ENCODE measurements at regions not wholly inside any gene's neighbourhood (a gene's known extent, or its start where the extent isn't known, plus 50 kb on each side); places are given as distances from the start of the nearest gene placed in this dataset.
A peak's percentile ranks its signal among the peaks of the same experiment; 100 is the strongest.
"Not testable (repeated sequence)": the region's sequence is repeated elsewhere in the genome, so short reads cannot be mapped to it uniquely, and the experiment has no call there.

DNA sequence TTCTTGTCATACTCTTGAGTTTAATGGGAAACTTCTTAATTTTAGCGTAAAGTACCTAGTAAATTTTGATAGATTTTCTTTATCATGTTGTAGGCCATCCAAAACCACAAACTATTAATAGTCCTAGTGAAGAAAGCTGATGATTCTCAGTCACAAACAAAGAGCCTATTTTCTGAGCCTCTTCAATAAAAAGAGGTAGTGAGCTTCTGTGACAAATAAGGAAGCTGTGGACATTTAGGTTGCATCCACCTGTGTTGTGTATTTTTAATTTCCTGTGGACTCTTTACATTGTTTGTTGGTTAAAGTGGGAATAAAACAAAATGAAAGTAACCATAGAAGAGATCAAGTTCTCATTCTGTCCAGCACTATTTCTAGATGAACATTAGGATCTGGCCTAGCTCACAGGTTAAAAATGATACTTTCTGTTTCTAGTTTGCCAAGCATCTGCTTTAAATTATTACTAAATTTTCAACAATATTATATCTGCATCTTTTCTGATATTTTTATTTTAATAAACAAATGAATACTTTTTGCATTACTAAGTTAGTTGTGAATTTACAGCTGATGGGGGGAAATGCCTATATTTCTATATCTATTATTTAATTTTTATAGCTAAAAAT, 702.2 kb upstream of the ADGRL4 start:
- no peak for FAIRE-seq

DNA sequence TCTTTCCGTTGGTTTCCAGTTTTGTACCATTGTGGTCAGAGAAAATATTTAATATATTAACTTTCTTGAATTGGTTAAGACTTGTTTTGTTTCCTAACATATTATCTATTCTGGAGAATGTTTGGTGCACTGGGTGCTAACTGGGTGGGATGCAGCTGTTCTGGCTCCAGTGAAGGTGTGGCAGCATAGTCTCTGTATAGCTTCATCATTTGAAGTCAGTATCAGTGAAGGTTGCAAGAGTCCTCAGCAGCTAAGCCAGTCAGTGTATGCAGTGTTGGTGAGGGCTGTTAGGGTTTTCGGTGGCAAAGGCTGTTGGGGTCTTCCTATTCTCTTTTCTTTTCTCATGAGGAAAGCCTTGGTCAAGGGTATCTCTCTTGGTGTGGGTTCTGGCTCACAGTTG, 698.7 kb upstream of the ADGRL4 start:
- no peak for FAIRE-seq

DNA sequence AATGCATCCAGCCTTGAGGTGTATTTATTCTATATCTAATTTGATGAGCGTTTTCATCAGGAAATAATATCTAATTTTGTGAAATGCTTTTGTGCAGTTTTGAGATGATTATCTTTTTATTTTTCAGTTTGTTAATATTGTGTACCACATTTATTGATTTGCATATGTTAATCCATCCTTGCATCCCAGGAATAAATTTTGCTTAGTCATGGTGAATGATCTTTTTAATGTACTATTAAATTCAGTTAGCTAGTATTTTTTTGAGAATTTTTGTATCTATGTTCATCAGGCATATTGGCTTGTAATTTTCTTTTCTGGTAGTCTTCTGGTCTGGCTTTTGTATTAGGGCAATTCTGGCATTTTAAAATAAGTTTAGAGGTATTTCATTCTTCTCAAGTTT, 697.5 kb upstream of the ADGRL4 start:
- no peak for FAIRE-seq

DNA sequence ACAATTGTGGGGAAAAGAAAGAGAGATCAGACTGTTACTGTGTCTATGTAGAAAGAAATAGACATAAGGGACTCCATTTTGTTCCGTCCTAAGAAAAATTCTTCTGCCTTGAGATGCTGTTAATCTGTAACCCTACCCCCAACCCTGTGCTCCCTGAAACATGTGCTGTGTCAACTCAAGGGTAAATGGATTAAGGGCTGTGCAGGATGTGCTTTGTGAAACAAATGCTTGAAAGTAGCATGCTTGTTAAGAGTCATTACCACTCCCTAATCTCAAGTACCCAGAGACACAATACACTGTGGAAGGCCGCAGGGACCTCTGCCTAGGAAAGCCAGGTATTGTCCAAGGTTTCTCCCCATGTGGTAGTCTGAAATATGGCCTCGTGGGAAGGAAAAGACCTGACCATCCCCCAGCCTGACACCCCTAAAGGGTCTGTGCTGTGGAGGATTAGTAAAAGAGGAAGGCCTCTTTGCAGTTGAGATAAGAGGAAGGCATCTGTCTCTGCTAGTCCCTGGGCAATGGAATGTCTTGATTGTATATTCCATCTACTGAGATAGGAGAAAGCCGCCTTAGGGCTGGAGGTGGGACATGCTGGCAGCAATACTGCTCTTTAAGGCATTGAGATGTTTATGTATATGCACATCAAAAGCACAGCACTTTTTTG, 695.9 kb upstream of the ADGRL4 start:
- FAIRE-seq: not testable (repeated sequence)

DNA sequence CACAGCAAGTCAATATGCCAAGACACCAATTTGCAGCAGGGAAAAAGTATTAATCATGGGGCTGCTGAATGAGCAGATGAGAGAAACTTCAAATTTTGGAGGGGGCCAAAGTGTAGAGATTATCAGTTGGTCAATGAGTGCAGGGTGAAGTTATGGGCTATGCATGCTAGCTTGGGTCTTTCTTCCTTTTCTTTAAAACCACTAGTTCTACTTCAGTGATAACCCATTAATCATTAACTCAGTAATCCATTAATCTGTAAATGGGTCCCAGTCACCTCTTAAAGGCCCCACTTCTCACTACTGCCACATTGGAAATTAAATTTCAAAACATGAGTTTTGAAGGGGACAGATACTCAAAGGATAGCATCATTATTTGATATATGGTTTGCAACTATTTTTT, 688.6 kb upstream of the ADGRL4 start:
- FAIRE-seq: no peak

DNA sequence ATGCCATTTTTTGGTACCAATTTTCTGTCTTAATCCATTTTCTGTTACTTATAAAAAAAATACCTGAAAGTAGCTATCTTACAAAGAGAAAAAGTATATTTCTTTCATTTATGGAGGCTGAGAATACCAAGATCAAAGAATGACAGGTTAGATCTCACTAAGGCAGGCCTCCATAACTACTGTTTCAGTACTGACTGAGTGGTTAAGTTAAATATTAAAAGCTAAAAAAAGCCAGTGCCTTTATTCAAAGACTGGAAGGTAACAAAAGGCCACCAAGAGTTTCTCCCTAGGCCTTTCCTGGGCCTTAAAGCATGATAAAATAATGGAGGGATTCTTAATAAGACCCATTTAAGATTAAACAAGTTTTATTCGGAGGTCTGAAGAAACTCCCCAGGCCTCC, 687.7 kb upstream of the ADGRL4 start:
- FAIRE-seq: no peak

DNA sequence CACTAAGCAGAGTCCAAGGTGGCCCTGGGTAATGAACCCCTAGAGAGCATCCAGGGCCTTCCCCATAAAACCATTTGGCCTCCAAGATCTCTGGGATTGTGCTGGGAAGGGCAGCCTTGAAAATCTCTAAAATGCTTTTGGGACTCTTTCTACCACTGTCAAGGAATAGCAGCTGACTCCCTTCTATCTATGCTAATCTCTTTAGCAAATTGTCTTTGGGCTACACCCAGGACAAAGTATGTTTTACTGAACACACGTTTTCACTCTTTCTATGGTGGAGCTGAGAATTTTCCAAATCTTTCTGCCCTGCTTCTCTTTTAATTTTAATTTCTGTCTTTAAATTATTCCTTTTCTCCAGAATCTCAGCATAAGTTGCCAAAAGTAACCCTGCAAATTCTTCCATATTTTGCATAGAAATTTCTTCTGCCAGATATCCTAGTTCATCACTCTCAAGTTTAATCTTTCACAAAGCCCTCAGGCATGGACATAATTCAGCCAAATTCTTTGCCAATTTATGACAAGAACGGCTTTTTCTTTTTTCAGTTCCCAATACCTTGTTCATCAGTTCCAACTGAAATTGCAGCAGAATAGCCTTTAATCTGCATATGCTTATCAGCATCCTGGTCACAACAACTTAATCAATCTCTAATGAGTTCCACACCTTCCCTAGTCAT, 687.0 kb upstream of the ADGRL4 start:
- no peak for FAIRE-seq

DNA sequence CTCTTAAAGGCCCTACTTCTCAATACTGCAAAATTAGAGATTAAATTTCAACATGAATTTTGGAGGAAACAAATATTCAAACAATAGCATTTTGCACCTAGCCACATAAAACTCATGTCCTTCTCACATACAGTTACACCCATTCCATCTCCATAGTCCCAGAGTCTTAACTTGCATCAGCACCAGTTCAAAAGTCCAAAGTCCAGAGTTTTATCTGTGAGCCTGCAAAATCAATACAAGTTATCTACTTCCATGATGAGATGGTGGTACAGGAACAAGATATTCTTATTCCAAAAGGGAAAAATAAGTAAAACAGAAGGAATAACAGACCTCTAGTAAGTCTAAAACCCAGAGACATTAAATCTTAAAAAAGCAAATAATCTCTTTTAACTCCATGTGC, 686.0 kb upstream of the ADGRL4 start:
- no peak for FAIRE-seq

DNA sequence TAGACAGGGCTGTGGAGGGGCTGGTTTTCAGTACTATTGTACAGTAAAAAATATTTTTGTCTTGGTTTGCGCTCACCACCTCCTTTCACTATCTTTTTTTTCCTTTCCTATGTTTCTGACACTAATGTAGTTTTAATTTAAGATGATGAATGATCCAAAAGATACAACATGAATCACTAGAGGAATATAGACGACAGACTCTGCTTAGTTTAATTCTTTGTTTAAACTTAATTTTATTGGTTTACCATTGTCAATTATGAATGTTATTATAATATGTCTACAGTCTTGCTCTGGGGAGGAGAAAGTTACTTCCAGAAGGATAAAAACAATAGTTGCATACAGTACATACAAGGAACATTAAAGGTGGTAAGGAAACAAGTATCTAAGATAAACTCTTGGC, 682.4 kb upstream of the ADGRL4 start:
- FAIRE-seq: no peak

DNA sequence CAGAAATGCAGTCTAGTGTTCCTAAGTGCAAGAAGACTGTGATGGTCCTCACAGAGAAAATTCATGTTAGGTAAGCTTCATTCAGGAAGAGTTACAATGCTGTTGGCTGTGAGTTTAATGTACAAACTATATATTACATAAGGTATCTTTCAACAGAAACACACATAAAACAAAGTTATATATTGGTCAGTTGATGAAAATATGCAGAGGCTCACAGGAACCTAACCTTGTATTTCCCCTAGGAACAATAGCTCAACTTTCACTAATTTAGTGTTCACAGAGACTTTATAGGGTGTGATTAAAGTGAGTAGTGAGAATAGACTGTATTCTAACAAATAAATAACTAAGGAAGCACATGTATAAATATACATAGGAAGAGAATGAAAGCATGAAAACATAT, 676.9 kb upstream of the ADGRL4 start:
- no peak for FAIRE-seq

DNA sequence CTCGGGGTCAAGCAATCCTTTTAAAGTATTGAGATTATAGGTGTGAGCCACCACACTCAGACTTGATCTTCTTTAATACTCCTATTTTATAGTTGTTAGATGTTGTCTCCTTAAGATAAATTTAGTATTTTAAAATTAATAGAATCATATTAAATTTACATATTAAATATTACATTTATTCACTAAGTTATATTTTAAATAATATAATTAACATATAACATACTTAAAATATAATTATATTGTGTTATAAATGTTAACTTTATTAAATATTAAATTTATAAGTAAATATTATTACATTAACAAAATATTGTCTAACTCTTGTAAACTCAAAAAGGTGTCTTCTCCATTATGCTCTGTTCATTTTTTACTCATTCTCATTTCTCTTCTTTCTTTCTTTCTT, 675.9 kb upstream of the ADGRL4 start:
- peak; percentile 87 for FAIRE-seq

DNA sequence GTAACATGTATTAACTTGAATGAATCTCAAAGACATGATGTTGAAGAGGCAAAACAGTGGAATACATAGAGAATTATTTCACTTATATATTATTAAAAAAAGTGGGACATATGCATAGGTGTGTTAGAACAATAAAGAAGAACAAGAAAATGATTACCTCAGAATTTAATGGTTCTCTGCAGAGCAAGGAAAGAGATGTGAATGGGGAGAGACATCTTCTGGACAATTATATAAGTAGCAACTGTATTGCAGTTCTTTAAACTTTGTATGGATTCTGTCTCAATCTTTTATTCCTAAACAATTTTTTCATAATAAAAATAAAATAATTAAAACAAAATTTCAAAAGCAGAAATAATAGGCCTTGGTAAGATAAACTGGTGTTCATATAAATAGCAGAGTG, 674.9 kb upstream of the ADGRL4 start:
- FAIRE-seq: no peak

DNA sequence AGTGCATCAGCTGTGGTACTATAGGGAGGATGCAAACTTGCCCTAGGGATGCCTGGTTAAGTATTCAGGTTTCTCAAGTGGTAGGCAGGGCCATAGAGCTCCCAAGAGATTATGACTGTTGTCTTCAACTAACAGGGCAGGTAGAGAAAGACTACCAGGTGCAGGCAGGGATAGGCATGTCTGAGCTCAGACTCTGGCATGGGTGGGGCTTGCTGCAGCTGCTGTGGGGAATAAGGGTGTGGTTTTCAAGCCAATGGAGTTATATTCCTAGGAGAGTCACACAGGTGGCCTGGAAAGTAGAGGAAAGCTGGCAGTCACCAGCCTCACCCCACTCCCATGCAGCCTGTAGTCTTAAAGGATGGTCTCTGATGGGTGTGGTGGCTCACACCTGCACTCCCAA, 673.4 kb upstream of the ADGRL4 start:
- FAIRE-seq: no peak

DNA sequence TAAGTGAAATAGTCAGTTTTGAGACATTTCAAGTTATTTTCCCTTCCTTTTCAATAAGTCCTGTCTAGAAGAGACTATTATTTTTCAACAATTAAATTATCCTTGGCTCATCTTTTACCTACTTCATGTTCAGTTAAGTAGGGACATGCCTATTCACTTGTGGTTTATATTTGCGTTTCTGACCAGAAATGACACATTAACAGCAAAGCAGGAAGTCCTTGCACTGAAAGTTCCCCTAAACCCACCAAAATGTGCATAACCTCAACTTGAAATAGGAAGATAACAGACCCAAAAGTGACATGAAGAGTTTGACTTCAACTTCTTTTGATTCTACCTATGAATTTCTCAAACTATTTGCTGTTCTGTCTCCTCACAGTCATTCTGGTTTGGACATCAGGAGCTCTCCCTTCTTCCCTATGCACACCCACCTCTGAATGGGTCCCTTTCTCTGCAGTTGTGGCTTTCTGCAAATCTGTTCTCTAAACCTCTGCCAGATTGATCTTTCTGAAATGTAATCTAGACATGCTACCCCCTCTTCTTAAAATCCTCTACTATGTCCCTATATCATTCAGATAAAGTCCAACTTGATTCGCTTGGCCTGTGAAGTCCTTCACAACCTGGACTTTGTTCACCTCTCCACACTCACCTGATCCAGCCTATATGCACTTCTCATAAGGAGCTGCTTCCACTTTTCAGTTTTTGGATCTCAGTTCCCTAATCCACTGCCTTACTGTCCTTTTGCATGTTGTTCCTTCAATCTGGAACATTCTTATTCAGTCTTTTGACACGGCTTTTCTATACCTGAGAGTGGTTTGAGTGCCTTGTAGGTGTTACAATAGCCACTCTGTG, 661.5 kb upstream of the ADGRL4 start:
- no peak for FAIRE-seq

DNA sequence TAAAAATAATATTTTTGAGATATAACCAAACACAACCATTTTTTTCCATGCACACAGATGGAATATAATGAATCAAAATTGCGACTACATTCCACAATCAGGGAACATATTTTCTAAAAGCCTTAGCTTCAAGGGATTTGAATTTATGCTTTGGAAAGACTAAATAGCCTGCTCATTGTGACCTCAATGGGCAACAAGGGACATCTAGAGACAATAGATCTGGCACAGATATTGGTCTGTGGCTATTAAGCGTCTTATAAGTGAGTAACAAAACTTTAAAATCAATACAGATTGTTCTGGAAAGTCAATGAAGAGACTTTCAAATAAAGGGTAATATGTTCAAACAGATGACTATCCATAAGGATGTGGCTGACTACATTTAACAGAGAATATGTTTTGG, 660.6 kb upstream of the ADGRL4 start:
- no peak for FAIRE-seq

DNA sequence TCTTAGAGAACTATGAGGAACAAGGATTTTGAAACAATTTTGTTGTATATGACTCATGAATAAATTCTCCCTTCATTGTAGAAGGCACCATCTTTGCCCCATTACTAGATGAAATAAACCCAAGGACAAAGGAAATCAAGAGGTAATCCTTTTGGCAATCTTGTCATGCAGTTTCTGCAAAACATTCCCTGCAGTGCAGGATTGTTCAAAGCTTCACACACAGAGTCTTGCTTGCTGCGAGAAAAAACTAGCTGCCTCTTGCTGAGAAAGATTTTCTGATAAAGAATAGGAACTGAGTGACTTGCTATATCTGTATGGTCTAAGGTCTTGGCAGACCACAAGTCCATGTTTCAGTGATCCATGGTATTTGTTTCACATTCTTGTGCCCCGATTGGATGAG, 657.4 kb upstream of the ADGRL4 start:
- FAIRE-seq: no peak

DNA sequence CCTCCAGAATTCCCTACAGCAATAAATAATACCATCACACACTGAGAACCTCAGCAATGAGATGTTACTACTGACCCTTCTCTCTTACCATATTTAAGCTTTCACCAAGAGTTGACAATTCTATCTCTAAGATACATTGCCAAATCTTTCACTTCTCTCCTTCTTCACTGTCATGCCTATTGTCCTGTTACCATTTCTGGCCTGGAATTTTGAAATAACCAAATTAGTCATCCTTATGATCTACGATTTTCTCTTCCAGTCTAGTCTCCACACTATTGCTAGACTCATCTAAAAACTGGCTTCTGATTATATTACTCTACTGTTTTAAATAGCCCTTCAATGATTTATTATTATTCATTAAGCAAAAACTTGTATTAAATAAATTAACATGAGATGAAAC, 656.1 kb upstream of the ADGRL4 start:
- FAIRE-seq: no peak

DNA sequence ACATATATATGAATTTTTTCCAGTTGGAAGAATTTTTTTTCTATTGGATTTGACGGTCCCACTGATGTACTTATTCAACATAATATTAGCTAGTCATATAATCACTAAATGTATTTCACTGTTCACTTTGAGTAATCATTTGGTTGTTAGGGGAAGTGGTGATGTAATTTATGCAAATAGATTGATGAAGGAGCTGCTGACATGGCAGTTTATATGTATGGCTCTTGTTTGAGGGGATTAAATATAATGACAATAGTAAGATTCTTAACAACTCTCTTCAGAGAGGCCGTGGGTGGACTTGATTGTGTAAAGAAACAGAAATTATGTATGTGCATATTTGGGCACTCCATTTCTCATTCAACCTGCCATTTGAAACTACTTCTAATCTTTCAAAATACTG, 653.6 kb upstream of the ADGRL4 start:
- FAIRE-seq: no peak

DNA sequence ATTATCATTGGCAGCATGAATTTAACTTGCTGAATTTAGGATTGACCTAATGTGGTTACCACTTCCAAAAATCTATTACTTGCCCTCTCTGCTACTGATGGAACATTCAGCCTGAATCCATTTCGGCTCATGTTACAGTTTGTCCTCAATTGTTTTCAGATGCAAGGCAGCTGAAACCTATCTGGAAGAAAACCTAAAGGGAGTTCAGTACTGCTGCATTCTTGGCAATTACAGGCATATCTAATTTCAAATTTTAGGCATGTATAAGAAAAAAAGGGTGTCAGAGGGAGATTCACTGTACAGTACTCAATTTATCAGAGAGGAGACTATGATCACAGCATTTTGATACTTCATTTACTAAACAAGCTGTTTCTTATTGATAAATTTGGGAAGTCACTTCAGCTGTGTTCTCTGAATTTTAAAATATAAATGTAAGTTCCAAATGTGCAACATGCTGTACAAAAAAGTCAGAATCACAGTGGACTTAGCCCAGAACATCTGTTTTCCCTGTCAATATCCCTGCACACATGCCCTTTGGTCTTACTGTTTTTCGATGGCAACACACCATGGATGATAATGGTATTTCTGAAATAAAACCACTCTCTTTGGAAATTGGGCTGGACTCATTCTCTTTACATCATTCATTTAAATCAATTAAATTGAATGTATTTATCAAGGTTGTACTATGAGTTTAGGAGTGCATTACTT, 651.6 kb upstream of the ADGRL4 start:
- FAIRE-seq: no peak

DNA sequence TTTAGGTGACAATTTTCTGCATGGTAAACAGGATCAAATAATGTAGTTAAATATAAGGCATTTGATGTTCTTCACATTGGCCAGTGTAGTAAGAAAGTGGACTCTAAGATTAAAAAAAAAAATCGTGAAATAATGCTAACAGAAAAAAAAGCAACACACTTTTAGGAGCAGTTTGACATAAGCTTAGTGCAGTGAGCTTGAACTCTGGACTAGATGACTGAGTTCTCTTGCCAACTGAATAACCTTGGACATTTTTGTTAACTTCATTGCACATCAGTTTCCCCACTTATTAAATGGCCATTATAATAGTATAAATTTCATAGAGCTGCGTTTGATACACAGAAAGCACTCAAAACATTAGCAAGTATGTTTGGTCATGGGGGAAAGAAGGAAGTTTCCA, 649.3 kb upstream of the ADGRL4 start:
- no peak for FAIRE-seq

DNA sequence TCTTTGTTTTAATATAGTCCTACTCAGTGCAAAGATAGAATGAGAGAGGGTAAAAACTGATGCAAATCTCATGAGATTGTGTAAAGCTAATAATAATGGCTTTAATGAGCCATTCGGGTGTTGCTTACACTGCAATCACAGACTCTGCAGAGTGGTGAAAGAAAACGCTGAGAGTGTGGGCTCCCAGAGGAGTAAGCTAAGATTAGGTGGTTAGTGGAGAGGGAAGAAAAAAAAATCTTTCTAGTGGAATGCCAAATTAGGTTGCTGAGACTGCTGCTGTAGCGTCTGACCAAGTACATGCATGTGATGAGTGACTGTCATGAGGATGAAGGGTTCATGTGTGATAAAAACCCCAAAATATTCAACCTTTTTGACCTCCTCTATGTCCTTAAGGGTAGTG, 645.9 kb upstream of the ADGRL4 start:
- no peak for FAIRE-seq

DNA sequence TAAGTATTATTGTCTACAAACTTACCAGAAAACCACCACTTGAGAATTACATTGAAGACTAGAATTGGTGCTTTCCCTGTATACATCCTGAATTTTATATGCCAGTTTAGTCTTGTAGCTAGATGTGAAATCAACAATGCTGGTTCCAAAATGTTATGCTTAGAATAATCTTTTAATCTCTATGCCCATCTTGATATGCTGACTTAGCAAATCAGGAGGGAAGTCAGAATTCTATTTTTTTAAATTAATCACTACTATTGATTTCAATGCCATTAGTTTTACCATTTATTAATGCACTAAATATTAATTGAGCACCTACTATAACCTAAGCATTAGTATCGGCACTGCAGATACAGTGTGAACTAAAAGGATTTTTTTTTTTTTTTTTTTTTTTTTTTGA, 641.6 kb upstream of the ADGRL4 start:
- no peak for FAIRE-seq

DNA sequence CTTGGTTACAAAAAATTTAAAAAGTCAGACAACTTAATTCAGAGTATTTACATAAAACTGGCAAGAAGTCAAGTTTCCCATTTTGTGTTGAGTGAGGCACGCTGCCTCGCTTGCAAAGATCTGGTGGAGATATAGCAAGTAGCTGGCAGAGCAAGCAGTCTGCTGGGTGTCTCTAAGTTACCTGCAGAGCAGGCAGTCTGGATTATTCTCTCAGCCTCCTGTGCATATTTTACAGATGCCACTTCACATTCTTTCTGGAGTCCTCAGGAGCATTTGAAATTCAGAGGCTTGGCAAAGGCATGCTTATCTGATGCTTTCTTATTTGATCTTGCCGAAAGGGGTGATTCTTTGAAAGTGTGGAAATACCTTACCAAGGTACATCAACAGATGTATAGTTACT, 640.4 kb upstream of the ADGRL4 start:
- no peak for FAIRE-seq

Data from endometrium (tissue), 2 donors.